ENCODE measurements at regions not wholly inside any gene's neighbourhood (a gene's known extent, or its start where the extent isn't known, plus 50 kb on each side); places are given as distances from the start of the nearest gene placed in this dataset.
"Not testable (repeated sequence)": the region's sequence is repeated elsewhere in the genome, so short reads cannot be mapped to it uniquely, and the experiment has no call there.

DNA sequence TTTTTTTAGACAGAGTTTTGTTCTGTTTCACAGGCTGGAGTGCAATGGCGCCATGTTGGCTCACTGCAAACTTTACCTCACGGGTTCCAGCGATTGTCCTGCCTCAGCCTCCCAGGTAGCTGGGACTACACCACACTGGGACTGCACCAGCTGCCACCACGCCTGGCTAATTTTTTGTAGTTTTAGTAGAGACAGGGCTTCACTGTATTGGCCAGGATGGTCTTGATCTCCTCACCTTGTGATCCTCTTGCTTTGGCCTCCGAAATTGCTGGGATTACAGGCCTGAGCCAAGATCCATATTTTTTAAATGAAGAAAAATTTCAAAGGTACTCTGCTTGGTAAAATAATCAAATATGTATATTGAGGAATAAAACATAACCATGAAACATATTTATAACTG lies 195.8 kb upstream of the TPTE start:
- ATAC-seq: peak; percentile 91
- H3K27ac ChIP-seq; H3K4me3 ChIP-seq; intact Hi-C loops (cut with DNase I); H3K27me3 ChIP-seq; H3K36me3 ChIP-seq (replicated peaks in 1 of 2; ENCODE audit: insufficient read depth in 1 of 2, low read depth in 2 of 2); H3K4me1 ChIP-seq: not testable (repeated sequence)
- peaks cover 0 to 26% (median 3%) of the 10 kb centered on the region in 3 donors for H3K9me3 ChIP-seq
- WGBS, 2 donors: 41 to 47% methylated on average over 5 of the region's 5 CpGs
- peak in 2 of 4 donors; percentile 36 to 48 for DNase-seq

DNA sequence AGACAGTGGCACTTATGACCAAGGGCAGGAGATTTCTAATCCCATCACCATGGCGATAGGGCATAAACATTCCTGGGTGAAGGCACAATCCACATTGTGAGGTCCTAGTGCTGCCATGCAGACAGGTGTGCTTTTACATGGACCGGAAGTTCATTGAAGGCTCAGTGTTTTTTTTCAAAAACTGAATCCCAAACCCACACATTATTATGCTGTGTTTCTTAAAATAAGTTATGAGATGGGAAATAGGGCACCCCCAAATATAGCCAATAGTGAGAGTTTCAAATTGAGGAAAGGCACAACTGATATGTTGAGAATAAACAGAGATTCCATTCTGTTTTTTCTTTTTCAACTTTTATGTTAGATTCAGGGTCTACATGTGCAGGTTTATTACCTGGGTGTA lies 195.2 kb upstream of the TPTE start:
- WGBS, 2 donors: 70% methylated on average over 2 of the region's 2 CpGs
- DNase-seq; H3K4me1 ChIP-seq; H3K36me3 ChIP-seq (replicated peaks in 1 of 2; ENCODE audit: insufficient read depth in 1 of 2, low read depth in 2 of 2); ATAC-seq; H3K27ac ChIP-seq; intact Hi-C loops (cut with DNase I); H3K4me3 ChIP-seq; H3K27me3 ChIP-seq: not testable (repeated sequence)
- H3K9me3 ChIP-seq: peaks cover 0 to 32% (median 3%) of the 10 kb centered on the region in 3 donors

DNA sequence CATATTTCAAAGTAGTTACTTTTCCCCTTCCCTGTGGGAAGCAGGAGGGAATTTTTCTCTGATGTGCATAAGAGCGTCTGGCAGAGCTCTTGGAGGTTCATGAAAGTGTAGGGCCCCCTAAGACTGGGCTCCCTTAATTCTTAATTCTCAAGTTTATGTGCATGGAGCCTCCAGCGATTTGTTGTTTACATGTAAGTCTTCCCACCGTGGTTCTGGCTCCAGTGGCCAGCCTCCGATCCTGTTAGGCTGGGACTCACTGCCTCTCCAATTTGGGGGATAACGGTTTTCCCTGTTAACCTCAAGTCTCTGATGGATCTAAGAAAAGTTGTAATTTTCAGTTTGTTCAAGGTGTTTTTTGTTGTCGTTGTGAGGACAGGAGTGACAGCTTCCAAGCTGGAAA lies 192.7 kb upstream of the TPTE start:
- DNase-seq; H3K4me3 ChIP-seq; H3K4me1 ChIP-seq; intact Hi-C loops (cut with DNase I); H3K27me3 ChIP-seq; H3K27ac ChIP-seq; ATAC-seq; H3K36me3 ChIP-seq (replicated peaks in 1 of 2; ENCODE audit: insufficient read depth in 1 of 2, low read depth in 2 of 2): not testable (repeated sequence)
- WGBS, 2 donors: 28 to 35% methylated on average over 6 of the region's 6 CpGs
- H3K9me3 ChIP-seq: peaks cover 0 to 34% (median 3%) of the 10 kb centered on the region in 3 donors

DNA sequence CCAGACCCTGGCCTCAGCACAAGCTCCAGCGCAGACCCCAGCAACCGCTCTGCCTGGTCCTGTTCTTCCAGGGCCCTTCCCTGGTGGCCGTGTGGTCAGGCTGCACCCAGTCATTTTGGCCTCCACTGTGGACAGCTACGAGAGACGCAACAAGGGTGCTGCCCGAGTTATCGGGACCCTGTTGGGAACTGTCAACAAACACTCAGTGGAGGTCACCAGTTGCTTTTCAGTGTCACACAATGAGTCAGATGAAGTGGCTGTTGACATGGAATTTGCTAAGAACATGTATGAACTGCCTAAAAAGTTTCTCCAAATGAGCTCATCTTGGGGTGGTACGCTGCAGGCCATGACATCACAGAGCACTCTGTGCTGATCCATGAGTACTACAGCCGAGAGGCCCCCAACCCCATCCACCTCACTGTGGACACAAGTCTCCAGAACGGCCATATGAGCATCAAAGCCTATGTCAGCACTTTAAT lies 190.7 kb upstream of the TPTE start:
- not testable (repeated sequence) for DNase-seq, ATAC-seq
- H3K9me3 ChIP-seq: peaks cover 0 to 31% (median 3%) of the 10 kb centered on the region in 3 donors

DNA sequence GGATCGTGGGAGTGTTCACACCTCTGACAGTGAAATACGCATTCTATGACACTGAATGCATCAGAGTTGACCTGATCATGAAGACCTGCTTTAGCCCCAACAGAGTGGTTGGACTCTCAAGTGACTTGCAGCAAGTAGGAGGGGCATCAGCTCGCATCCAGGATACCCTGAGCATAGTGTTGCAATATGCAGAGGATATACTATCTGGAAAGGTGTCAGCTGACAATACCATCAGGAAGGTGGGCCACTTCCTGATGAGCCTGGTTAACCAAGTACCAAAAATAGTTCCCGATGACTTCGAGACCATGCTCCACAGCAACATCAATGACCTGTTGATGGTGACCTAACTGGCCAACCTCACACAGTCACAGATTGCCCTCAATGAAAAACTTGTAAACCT lies 190.2 kb upstream of the TPTE start:
- H3K27me3 ChIP-seq; DNase-seq; H3K36me3 ChIP-seq (replicated peaks in 1 of 2; ENCODE audit: insufficient read depth in 1 of 2, low read depth in 2 of 2); H3K27ac ChIP-seq; H3K4me1 ChIP-seq; H3K4me3 ChIP-seq; intact Hi-C loops (cut with DNase I): not testable (repeated sequence)
- ATAC-seq: peak; percentile 17
- H3K9me3 ChIP-seq: peaks cover 0 to 31% (median 3%) of the 10 kb centered on the region in 3 donors
- 53 to 59% methylated on average over 5 of the region's 5 CpGs for WGBS, 2 donors

More for the DNA sequence above, 190.7 kb upstream of the TPTE start:
- H3K36me3 ChIP-seq (replicated peaks in 1 of 2; ENCODE audit: insufficient read depth in 1 of 2, low read depth in 2 of 2); H3K4me3 ChIP-seq; H3K4me1 ChIP-seq; intact Hi-C loops (cut with DNase I); H3K27ac ChIP-seq; H3K27me3 ChIP-seq: not testable (repeated sequence)
- 51 to 66% methylated on average over 10 of the region's 10 CpGs for whole genome bisulfite sequencing, 2 donors

DNA sequence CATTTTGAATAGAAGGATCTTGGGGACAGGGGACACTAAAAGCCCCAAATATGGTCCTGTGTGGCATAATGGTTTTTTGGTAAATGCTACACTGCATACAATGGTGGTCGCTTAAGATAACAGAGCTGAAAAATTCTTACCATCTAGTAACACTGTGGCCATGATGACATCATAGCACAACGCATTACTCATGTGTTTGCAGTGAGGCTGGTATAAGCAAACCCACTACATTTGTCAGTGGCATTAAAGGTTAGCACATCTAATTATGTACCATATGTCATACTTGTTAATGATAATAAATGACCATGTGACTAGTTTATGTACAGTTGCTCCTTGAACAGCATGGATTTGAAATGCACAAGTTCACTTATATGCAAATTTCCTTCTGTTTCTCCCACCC lies 188.4 kb upstream of the TPTE start:
- intact Hi-C loops (cut with DNase I): not testable (repeated sequence)
- 27 to 38% methylated on average over 2 of the region's 2 CpGs for WGBS, 2 donors
- H3K9me3 ChIP-seq: peaks cover 0 to 15% (median 3%) of the 10 kb centered on the region in 3 donors

DNA sequence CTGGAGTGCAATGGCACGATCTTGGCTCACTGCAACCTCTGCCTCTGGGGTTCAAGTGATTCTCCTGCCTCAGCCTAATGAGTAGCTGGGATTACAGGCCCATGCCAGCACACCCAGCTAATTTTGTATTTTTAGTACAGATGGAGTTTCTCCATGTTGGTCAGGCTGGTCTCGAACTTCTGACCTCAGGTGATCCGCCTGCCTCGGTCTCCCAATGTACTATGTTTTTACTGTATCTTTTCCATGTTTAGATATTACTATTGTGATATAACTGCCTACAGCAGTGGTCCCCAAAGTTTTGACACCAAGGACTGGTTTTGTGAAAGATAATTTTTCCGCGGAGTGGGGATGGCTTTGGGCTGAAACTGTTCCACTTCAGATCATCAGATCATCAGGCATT lies 187.0 kb upstream of the TPTE start:
- H3K36me3 ChIP-seq (replicated peaks in 1 of 2; ENCODE audit: insufficient read depth in 1 of 2, low read depth in 2 of 2); H3K4me3 ChIP-seq; ATAC-seq; DNase-seq; H3K27me3 ChIP-seq; H3K27ac ChIP-seq; intact Hi-C loops (cut with DNase I); H3K4me1 ChIP-seq: not testable (repeated sequence)
- peaks cover 0 to 14% (median 3%) of the 10 kb centered on the region in 3 donors for H3K9me3 ChIP-seq
- 50 to 57% methylated on average over 6 of the region's 6 CpGs for WGBS, 2 donors

More for the DNA sequence above, 188.4 kb upstream of the TPTE start:
- not testable (repeated sequence) for H3K27me3 ChIP-seq; H3K36me3 ChIP-seq (replicated peaks in 1 of 2; ENCODE audit: insufficient read depth in 1 of 2, low read depth in 2 of 2); ATAC-seq; DNase-seq; H3K27ac ChIP-seq; H3K4me3 ChIP-seq; H3K4me1 ChIP-seq

DNA sequence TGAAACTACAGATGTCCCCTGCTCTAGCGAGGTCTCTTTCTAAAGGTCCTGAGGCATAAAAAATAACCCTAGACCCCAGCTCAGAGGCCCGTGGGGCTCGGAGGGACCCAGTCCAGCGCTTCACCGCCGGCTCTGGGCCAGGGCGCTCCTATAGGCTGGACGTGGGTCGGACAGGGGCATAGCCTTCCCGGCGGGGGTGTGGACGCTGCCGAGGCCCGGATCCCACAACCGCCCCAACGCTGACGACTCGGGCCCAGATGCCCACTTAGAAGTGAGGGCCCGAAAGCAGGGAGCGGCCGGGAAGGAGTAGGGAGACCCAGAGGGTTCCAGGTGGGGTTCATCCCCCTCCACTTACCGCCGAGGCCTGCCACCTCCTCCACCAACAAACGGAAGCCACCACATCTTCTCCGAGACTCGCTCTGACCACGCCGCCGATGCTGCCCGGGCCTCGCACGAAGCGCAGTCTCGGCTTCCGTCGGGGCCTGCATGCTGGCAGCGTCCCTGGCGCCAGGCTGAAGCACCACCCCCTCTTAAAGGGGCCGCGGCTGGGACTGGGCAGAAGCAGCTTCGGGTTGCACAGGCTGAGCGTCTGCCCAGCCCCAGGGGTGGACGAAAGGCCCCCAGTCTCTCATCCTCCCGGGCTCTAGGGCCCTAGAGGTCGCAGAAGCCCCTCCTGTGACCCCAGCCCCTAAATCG lies 179.0 kb upstream of the TPTE start:
- WGBS, 2 donors: 58 to 64% methylated on average over 26 to 29 of the region's 46 CpGs
- H3K36me3 ChIP-seq (replicated peaks in 1 of 2; ENCODE audit: insufficient read depth in 1 of 2, low read depth in 2 of 2); H3K4me3 ChIP-seq; H3K27me3 ChIP-seq; intact Hi-C loops (cut with DNase I); H3K4me1 ChIP-seq; H3K27ac ChIP-seq; DNase-seq: not testable (repeated sequence)
- peak; percentile 23 for ATAC-seq
- peaks cover 0 to 23% (median 0%) of the 10 kb centered on the region in 3 donors for H3K9me3 ChIP-seq

DNA sequence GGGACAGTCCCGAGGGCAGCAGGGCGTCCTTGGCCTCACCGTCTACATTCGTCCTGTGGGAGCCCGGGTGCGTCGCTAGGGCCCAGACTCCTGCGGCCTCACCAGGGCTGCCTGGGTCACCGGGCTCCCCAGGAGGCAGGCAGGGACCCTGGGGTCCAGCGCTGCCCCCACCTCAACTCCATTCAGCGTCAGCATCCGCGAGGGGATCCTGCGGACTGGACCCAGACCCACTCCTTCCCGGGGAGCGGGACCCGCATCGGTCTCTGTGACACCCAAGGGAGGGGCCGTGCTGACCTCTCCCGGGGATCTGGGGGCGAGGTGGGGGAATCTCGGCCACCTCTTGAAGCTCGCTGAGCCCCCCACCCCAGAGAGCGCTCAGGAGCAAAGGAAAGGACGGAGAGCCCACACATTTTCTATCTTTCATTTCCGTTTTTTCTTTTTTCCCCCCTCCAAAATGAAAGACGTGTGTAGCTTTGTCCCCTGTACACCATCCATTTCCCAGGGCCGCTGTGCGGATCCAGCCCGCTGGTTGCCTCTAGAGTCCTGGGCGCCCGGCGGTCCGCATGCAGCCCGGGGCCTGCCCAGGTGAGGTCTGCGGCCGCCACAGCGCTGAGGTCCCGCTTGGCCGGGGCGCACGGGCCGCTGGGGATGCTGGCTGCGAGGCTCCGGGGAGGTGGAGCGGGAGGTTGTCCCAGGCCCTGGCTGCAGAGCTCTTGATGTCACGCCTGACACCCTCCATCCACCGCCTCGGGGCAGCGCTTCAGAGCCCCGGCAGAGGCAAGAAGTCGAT lies 178.0 kb upstream of the TPTE start:
- H3K4me3 ChIP-seq; H3K27me3 ChIP-seq; intact Hi-C loops (cut with DNase I); DNase-seq; ATAC-seq; H3K4me1 ChIP-seq; H3K36me3 ChIP-seq (replicated peaks in 1 of 2; ENCODE audit: insufficient read depth in 1 of 2, low read depth in 2 of 2); H3K27ac ChIP-seq: not testable (repeated sequence)
- peaks cover 0 to 32% (median 0%) of the 10 kb centered on the region in 3 donors for H3K9me3 ChIP-seq
- WGBS, 2 donors: 65% methylated on average over 43 to 47 of the region's 52 CpGs

DNA sequence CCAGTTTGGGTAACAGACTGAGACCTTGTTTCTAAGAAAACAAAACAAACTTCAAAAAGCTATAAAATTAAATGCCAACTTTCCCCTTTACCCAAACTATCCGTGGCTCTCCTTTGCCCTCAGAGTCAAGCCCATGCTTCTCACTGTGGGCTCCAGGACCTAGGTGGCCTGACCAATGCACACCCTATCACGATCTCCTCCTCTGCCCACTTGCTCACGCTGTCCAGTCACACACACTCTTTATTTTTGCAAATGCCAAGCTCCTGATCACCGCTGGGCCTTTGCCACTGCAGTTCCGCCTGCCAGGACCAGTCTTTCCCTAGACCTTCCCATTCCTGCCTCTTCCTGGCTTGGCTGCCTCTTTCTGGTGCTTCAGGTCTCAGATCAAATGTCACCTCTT lies 177.1 kb upstream of the TPTE start:
- WGBS, 2 donors: 24 to 25% methylated on average over 5 of the region's 5 CpGs
- H3K36me3 ChIP-seq (replicated peaks in 1 of 2; ENCODE audit: insufficient read depth in 1 of 2, low read depth in 2 of 2); intact Hi-C loops (cut with DNase I); H3K27ac ChIP-seq; ATAC-seq; DNase-seq; H3K4me1 ChIP-seq; H3K4me3 ChIP-seq; H3K27me3 ChIP-seq: not testable (repeated sequence)
- peaks cover 0 to 32% (median 0%) of the 10 kb centered on the region in 3 donors for H3K9me3 ChIP-seq

DNA sequence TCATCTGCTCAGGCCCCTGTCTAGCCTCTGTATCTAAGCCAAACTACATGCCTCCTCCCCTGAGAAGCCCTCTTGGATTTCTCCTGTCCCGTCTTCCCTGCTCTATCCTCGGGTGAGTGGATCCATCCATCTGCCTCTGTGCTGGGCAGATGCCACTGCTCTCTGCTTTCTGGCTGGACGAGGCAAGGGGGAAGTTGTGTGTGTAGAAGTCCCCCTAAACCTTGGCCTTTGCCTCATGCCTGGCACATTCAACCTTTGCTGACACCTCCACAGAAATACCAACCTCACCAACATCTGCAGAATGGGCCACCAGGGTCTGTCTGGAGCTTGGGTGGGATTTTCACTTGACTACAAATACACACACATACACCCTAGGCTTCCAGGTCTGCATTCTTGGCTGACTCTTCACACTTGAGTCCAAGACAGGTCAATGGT lies 176.2 kb upstream of the TPTE start:
- DNase-seq: not testable (repeated sequence)

More for the DNA sequence above, 176.2 kb upstream of the TPTE start:
- H3K27ac ChIP-seq; ATAC-seq; intact Hi-C loops (cut with DNase I); H3K36me3 ChIP-seq (replicated peaks in 1 of 2; ENCODE audit: insufficient read depth in 1 of 2, low read depth in 2 of 2); H3K4me1 ChIP-seq; H3K4me3 ChIP-seq; H3K27me3 ChIP-seq: not testable (repeated sequence)
- peaks cover 0 to 32% (median 0%) of the 10 kb centered on the region in 3 donors for H3K9me3 ChIP-seq
- 28 to 30% methylated on average over 3 of the region's 3 CpGs for WGBS, 2 donors

Measured in body of pancreas (tissue), 4 donors.